KMS-11 (cell line): ENCODE measurements at regions not wholly inside any gene's neighbourhood (a gene's known extent, or its start where the extent isn't known, plus 50 kb on each side); places are given as distances from the start of the nearest gene placed in this dataset.

Experiments
- H2AFZ ChIP-seq: fragments of 200-600 bp; sonication (generic); 2 replicates; pipeline ENCODE4 v1.6.1; 2016; ENCODE audit warnings: antibody characterized with exemption, mixed run types, low read depth
- H3K27ac ChIP-seq: fragments of 200-600 bp; sonication (generic); 2 replicates; pipeline ENCODE4 v1.6.1; 2016; ENCODE audit warnings: mild to moderate bottlenecking, mixed run types
- H3K27me3 ChIP-seq: fragments of 200-600 bp; sonication (generic); 2 replicates; pipeline ENCODE4 v1.6.1; 2017; ENCODE audit warnings: mild to moderate bottlenecking, low read depth, mixed run types, moderate library complexity; ENCODE audit not compliant: insufficient read depth
- H3K36me3 ChIP-seq: fragments of 200-600 bp; sonication (generic); 2 replicates; pipeline ENCODE4 v1.6.1; 2017; ENCODE audit warnings: mild to moderate bottlenecking, mixed run types; ENCODE audit not compliant: insufficient read depth
- H3K4me1 ChIP-seq: fragments of 200-600 bp; sonication (generic); 2 replicates; pipeline ENCODE4 v1.6.1; 2016; ENCODE audit warnings: mild to moderate bottlenecking, low read depth, mixed run types; ENCODE audit not compliant: poor library complexity, severe bottlenecking
- H3K4me2 ChIP-seq: fragments of 200-600 bp; sonication (generic); 2 replicates; pipeline ENCODE4 v1.7.0; 2016; ENCODE audit warnings: mild to moderate bottlenecking, mixed run types
- H3K4me3 ChIP-seq: fragments of 200-600 bp; sonication (generic); IDR thresholded peaks from 2 replicates; pipeline ENCODE4 v1.6.1; 2017; ENCODE audit warnings: low read depth, low read length, mixed read lengths; ENCODE audit not compliant: insufficient read depth
- H3K79me2 ChIP-seq: fragments of 200-600 bp; sonication (generic); 2 replicates; pipeline ENCODE4 v1.6.1; 2016; ENCODE audit warnings: low read depth, mixed run types; ENCODE audit not compliant: insufficient read depth
- H3K9ac ChIP-seq: fragments of 200-600 bp; sonication (generic); 2 replicates; pipeline ENCODE4 v1.6.1; 2016; ENCODE audit warnings: mild to moderate bottlenecking, mixed run types
- H4K20me1 ChIP-seq: fragments of 200-600 bp; sonication (generic); 2 replicates; pipeline ENCODE4 v1.6.1; 2016; ENCODE audit warnings: mild to moderate bottlenecking, mixed run types; ENCODE audit not compliant: insufficient read depth
- TF ChIP-seq, protein P1 (sequence below): fragments of 200-600 bp; sonication (generic); conservative IDR thresholded peaks from 2 replicates; pipeline ENCODE4 v1.6.1; 2017; ENCODE audit warnings: low read depth, mild to moderate bottlenecking, antibody characterized with exemption, low read length, moderate library complexity, mixed read lengths

GRCh38 chr4:170139764-170140163 is 50.0 kb upstream of the AADAT start:
- no peak overlapping the region for H2AFZ ChIP-seq
- no peak overlapping the region for H3K4me3 ChIP-seq
- H4K20me1 ChIP-seq: no peaks in the 10 kb centered on the region
- no peaks in the 10 kb centered on the region for H3K79me2 ChIP-seq
- H3K4me1 ChIP-seq: no peaks in the 10 kb centered on the region
- H3K27ac ChIP-seq: no peak overlapping the region
- H3K4me2 ChIP-seq: no peak overlapping the region
- TF ChIP-seq, protein P1, sequence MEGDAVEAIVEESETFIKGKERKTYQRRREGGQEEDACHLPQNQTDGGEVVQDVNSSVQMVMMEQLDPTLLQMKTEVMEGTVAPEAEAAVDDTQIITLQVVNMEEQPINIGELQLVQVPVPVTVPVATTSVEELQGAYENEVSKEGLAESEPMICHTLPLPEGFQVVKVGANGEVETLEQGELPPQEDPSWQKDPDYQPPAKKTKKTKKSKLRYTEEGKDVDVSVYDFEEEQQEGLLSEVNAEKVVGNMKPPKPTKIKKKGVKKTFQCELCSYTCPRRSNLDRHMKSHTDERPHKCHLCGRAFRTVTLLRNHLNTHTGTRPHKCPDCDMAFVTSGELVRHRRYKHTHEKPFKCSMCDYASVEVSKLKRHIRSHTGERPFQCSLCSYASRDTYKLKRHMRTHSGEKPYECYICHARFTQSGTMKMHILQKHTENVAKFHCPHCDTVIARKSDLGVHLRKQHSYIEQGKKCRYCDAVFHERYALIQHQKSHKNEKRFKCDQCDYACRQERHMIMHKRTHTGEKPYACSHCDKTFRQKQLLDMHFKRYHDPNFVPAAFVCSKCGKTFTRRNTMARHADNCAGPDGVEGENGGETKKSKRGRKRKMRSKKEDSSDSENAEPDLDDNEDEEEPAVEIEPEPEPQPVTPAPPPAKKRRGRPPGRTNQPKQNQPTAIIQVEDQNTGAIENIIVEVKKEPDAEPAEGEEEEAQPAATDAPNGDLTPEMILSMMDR: no peak
- H3K36me3 ChIP-seq: no peaks in the 10 kb centered on the region
- H3K9ac ChIP-seq: no peak overlapping the region
- H3K27me3 ChIP-seq: no peaks in the 10 kb centered on the region
